ENCODE measurements at regions not wholly inside any gene's neighbourhood (a gene's known extent, or its start where the extent isn't known, plus 50 kb on each side); places are given as distances from the start of the nearest gene placed in this dataset.

DNA sequence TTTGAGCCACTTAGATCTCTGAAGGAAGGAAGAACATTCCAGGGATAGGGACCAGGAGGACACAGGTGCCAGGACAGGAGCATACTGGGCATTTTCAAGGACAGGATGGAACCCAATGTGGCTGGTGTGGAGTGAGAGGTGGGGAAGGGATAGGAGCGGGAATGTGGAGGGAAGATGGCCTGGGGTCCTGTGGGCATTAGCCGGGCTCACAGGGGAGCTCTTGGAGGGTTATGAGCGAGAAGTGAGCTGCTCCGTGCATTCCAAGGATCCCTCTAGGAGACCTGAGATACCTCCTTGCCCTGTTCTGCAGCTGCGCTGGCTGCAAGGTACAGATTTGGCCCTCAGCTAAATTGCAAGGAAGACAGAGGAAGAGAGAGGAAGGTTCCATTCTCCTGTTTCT lies 87.5 kb downstream of the IER5 start:
- Histone ChIP-seq H3K27ac (no peak overlapping the region), H3K4me1 (no peaks in the 10 kb centered on the region), H3K9me3 (no peaks in the 10 kb centered on the region), H3K36me3 (no peaks in the 10 kb centered on the region), H3K27me3 (no peaks in the 10 kb centered on the region), H3K4me3 (no peak overlapping the region)
- no peak for TF ChIP-seq POLR2A (IDR thresholded peaks at IDR 0.05)
- no peak for TF ChIP-seq CTCF (IDR thresholded peaks at IDR 0.05)
- intact Hi-C loops (cut with DNase I; ENCODE audit: low total_unique reads): no loop called here
- no peak for DNase-seq

- no peak for TF ChIP-seq CTCF (IDR thresholded peaks at IDR 0.05)
- TF ChIP-seq POLR2A (IDR thresholded peaks at IDR 0.05): no peak
- Histone ChIP-seq H3K27ac (peak overlapping the region in 1 of 2 donors; percentile 44), H3K9me3 (no peaks in the 10 kb centered on the region), H3K27me3 (no peaks in the 10 kb centered on the region), H3K4me3 (no peak overlapping the region), H3K4me1 (no peaks in the 10 kb centered on the region), H3K36me3 (no peaks in the 10 kb centered on the region)
- no peak for DNase-seq
- intact Hi-C loops (cut with DNase I; ENCODE audit: low total_unique reads): no loop called here
These were observed 89.9 kb downstream of the IER5 start for GRCh38 chr1:181178241-181178879.

DNA sequence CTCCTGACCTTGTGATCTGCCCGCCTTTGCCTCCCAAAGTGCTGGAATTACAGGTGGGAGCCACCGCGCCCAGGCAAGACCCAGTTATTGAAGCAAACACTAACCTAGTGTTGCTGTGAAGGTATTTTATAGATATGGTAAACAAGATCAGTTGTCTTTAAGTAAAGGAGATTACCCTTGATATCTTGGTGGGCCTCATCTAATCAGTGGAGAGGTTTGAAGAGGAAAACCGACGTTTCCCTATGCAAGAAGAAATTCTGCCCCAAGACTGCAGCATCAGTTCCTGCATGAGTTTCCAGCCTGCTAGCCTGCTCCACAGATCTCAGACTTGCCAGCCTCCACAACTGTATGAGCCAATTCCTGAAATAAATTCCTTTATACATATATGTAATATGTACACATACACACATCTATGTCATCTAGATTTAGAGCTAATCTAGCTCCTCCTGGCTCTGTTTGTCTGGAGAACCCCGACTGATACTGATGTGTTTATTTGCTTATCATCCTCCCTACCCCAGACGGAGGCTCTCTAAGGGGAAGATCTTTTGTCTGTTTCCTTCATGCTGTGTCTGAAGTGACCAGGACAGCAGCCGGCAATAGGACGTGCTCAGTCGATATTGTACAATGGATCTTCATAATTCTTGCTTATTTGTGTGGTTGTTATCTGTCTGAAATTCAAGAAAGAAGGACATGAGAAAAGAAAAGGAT lies 90.9 kb downstream of the IER5 start:
- TF ChIP-seq CTCF (IDR thresholded peaks at IDR 0.05) (no peak), POLR2A (IDR thresholded peaks at IDR 0.05) (no peak)
- H3K4me1 ChIP-seq: no peaks in the 10 kb centered on the region
- peak overlapping the region; percentile 23 to 44 for H3K27ac ChIP-seq
- no peak for DNase-seq
- H3K27me3 ChIP-seq: no peaks in the 10 kb centered on the region
- H3K9me3 ChIP-seq: no peaks in the 10 kb centered on the region
- H3K36me3 ChIP-seq: no peaks in the 10 kb centered on the region
- intact Hi-C loops (cut with DNase I; ENCODE audit: low total_unique reads): no loop called here
- no peak overlapping the region for H3K4me3 ChIP-seq

DNA sequence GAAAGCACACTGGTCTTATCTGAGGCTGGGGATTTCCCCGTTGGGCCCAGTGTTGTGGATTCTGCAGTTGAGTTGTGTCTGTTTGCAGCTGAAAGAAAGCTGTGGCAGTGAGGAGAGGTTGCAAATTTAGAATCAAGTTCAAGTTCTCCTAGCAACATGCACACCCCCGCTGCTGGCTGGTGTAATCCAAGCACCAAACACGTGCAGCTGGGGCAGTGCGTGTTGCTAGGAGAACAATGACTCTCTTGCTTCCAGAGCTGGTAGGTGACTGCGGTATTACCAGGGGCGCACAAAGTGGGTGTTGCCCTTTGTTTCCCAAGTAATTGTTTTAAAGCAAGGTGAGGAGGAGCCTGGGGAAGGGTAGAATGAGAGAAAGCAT lies 91.5 kb downstream of the IER5 start:
- Histone ChIP-seq H3K27ac (peak overlapping the region; percentile 23 to 44), H3K9me3 (no peaks in the 10 kb centered on the region), H3K36me3 (no peaks in the 10 kb centered on the region), H3K27me3 (no peaks in the 10 kb centered on the region), H3K4me3 (no peak overlapping the region), H3K4me1 (no peaks in the 10 kb centered on the region)
- intact Hi-C loops (cut with DNase I; ENCODE audit: low total_unique reads): loop anchor here (10.0 kb wide), 1 partner anchor 245 kb away; no protein-coding TSS in a partner anchor
- peak; percentile 71 to 75 for DNase-seq
- TF ChIP-seq CTCF (IDR thresholded peaks at IDR 0.05): no peak
- TF ChIP-seq POLR2A (IDR thresholded peaks at IDR 0.05): no peak

DNA sequence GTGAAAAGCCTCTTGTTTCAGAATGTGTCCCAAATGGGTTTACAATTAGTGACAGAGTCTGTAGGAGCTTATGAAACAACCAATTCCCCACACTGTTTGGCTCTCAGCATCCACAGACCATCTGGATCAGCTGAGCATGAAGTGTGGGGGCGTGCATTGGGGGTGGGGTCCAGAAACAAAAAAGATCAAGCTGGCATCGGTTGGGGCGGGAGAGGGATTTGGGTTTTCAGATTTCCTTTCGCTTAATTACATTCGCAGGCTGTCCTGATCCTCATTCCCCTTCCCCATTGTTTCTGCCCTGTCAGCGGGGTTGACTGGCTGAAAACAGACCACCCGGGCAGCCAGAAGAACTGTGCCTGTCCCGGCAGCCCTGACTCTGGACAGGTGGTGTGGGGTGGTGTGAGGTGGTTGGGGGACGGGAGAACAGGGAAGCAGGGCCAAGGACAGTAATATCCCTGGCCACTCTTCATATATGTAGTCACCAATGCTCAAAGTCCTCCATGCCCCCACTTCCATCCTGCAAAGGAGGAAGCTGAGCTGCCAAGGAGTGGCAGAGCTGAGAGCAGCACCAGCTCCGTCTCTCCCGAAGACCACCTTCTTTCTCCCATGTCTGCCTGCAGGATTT lies 92.0 kb downstream of the IER5 start:
- TF ChIP-seq CTCF (IDR thresholded peaks at IDR 0.05) (no peak), POLR2A (IDR thresholded peaks at IDR 0.05) (no peak)
- Histone ChIP-seq H3K4me3 (no peak overlapping the region), H3K36me3 (no peaks in the 10 kb centered on the region), H3K9me3 (no peaks in the 10 kb centered on the region), H3K27me3 (no peaks in the 10 kb centered on the region), H3K4me1 (no peaks in the 10 kb centered on the region), H3K27ac (peak overlapping the region in 1 of 2 donors; percentile 23)
- intact Hi-C loops (cut with DNase I; ENCODE audit: low total_unique reads): loop anchor here (10.0 kb wide), 1 partner anchor 244 kb away; no protein-coding TSS in a partner anchor
- DNase-seq: no peak
